OCI-LY7 (cell line): ENCODE measurements at regions not wholly inside any gene's neighbourhood (a gene's known extent, or its start where the extent isn't known, plus 50 kb on each side); places are given as distances from the start of the nearest gene placed in this dataset.

Source experiments
- BruUV-seq: library from RNA; stranded (reverse); fragments of 400-500 nt; replicated peaks from 2 replicates; lab custom pipeline; 2021; lab: Mats Ljungman, UMichigan
- CTCF ChIA-PET: fragments of 300-600 bp; sonication (Branson Sonifier 250); formaldehyde crosslinking; loops from one replicate; lab custom pipeline; 2022; ENCODE audit warnings: antibody characterized with exemption; ENCODE audit not compliant: unreplicated experiment; lab: Charles Lee
- POLR2A ChIA-PET: fragments of 300-600 bp; sonication (Branson Sonifier 250); formaldehyde crosslinking; loops from one replicate; lab custom pipeline; 2022; ENCODE audit warnings: antibody characterized with exemption; lab: Charles Lee
- DNase-seq: peaks from one replicate; pipeline ENCODE4 v3.0.0-alpha.2; 2015; ENCODE audit warnings: low spot score
- H2AFZ ChIP-seq: fragments of 200-600 bp; sonication (generic), shearing (Covaris generic); 2 replicates; pipeline ENCODE4 v1.6.1; 2014; ENCODE audit warnings: mild to moderate bottlenecking, antibody characterized with exemption, low read length, moderate library complexity
- H3K27ac ChIP-seq: fragments of 200-600 bp; sonication (generic); 2 replicates; pipeline ENCODE4 v1.5.1; 2014; ENCODE audit warnings: mixed run types, low read depth, mild to moderate bottlenecking, moderate library complexity, low read length, inconsistent platforms; ENCODE audit not compliant: poor library complexity, severe bottlenecking
- H3K36me3 ChIP-seq: fragments of 200-600 bp; sonication (generic); 2 replicates; pipeline ENCODE4 v1.6.1; 2014; ENCODE audit warnings: mild to moderate bottlenecking, antibody characterized with exemption, low read length, moderate library complexity, mixed read lengths; ENCODE audit not compliant: insufficient read depth
- H3K4me1 ChIP-seq: fragments of 200-600 bp; sonication (generic); 2 replicates; pipeline ENCODE4 v1.5.1; 2014; ENCODE audit warnings: mild to moderate bottlenecking, low read length; ENCODE audit not compliant: insufficient read depth, poor library complexity, severe bottlenecking
- H3K4me2 ChIP-seq: fragments of 200-600 bp; sonication (generic); 2 replicates; pipeline ENCODE4 v1.6.1; 2014; ENCODE audit warnings: mild to moderate bottlenecking, low read length
- H3K4me3 ChIP-seq: fragments of 200-600 bp; sonication (generic); 2 replicates; pipeline ENCODE4 v1.5.1; 2014; ENCODE audit warnings: mild to moderate bottlenecking, low read depth, low read length; ENCODE audit not compliant: poor library complexity, severe bottlenecking
- H3K79me2 ChIP-seq: fragments of 200-600 bp; sonication (generic); 2 replicates; pipeline ENCODE4 v1.6.1; 2016; ENCODE audit warnings: low read depth, mild to moderate bottlenecking, low read length, moderate library complexity, mixed read lengths; ENCODE audit not compliant: insufficient read depth
- H3K9me2 ChIP-seq: fragments of 200-600 bp; sonication (generic); 2 replicates; pipeline ENCODE4 v1.6.1; 2016; ENCODE audit warnings: mild to moderate bottlenecking, low read length, mixed read lengths; ENCODE audit not compliant: insufficient read depth
- H3K9me3 ChIP-seq: fragments of 200-600 bp; sonication (generic); 2 replicates; pipeline ENCODE4 v1.6.1; 2014; ENCODE audit warnings: mild to moderate bottlenecking, mixed run types, low read length, mixed read lengths
- H4K20me1 ChIP-seq: fragments of 200-600 bp; sonication (generic); 2 replicates; pipeline ENCODE4 v1.6.1; 2014; ENCODE audit warnings: mild to moderate bottlenecking, antibody characterized with exemption, low read length, moderate library complexity, mixed read lengths; ENCODE audit not compliant: insufficient read depth
- CTCF ChIP-seq: fragments of 200-600 bp; sonication (generic); conservative IDR thresholded peaks from 2 replicates; pipeline ENCODE4 v1.5.1; 2014; ENCODE audit warnings: mild to moderate bottlenecking, antibody characterized with exemption, low read length, moderate library complexity, mixed read lengths
- EZH2phosphoT487 ChIP-seq: fragments of 200-600 bp; sonication (generic); IDR thresholded peaks from 2 replicates; pipeline ENCODE4 v1.6.1; 2018; ENCODE audit warnings: low read depth, borderline replicate concordance, mild to moderate bottlenecking, mixed run types, antibody characterized with exemption, low read length, moderate library complexity, mixed read lengths
- intact Hi-C: fragments of 100-400 bp; cut with micrococcal nuclease; formaldehyde crosslinking; loops from one replicate; pipeline ENCODE4 v1.10.0; 2022; ENCODE audit not compliant: unreplicated experiment

DNA sequence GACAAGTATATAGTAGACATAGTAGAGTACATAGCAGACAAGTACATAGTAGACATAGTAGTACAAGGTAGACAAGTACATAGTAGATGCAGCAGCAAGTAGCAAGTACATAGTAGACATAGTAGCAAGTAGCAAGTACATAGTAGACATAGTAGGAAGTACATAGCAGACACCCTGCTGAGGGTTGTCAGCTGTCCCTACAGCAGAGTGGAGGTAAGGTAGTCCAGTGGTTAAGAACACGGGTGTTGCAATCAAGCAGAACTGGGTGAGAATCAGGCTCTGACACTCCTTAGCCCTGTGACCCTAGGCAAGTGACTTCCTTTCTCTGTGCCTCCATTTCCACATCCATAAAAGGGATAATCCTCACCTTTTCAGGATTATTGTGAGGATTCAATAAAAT, 94.7 kb downstream of the NOG start:
- POLR2A ChIA-PET, result no interaction called here
- BruUV-seq, result no TSS peak
- Histone ChIP-seq H2AFZ (no peak overlapping the region), H3K36me3 (no peaks in the 10 kb centered on the region), H4K20me1 (no peaks in the 10 kb centered on the region), H3K4me3 (no peak overlapping the region), H3K9me2 (no peaks in the 10 kb centered on the region), H3K27ac (no peak overlapping the region), H3K4me2 (no peak overlapping the region), H3K9me3 (no peaks in the 10 kb centered on the region), H3K79me2 (no peaks in the 10 kb centered on the region), H3K4me1 (no peaks in the 10 kb centered on the region)
- DNase-seq, result no peak
- TF ChIP-seq CTCF (no peak), EZH2phosphoT487 (no peak)
- CTCF ChIA-PET, result no interaction called here
- intact Hi-C loops, result no loop called here

DNA sequence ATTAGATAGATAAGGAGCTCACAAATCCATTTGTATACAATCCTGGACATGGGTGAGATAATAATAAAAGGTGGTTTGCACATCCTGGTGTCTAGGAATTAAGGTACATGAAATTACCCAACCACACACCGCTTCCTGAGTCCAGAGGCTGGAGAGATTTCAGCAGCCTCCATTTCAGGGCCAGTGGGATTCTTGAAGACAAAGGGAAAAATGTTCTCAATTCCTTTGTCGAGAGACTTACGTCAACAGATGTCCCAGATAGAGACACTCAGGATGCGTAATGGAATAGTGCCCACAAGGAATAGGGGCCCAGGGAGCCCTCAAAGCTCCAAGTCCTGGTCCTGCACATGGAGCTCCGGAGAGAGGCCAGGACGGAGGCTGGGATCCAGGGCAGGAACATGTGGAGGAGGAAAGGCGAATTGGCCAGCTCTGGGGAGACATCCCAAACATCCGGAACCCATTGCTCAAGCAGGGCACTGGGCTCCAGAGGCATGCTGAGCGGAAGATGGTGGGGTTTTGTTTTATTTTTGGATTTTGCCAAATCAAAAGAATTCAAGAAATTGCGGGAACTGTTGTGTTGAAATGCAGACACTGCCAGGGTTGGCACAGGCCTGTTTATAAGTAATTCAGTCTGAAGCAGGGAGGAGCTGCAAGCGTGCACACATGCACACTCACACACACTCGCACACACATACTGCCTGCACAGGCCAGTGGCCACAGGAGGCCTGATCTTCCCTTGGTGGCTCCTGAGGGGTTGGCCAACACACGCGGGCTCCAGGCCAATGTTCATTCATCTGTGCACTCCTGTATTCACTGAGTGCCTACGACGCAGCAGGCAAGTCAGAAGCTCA, 97.2 kb downstream of the NOG start:
- TF ChIP-seq CTCF (no peak), EZH2phosphoT487 (no peak)
- H3K9me3 ChIP-seq, result no peaks in the 10 kb centered on the region
- H3K4me2 ChIP-seq, result no peak overlapping the region
- H2AFZ ChIP-seq, result no peak overlapping the region
- ChIA-PET POLR2A (no interaction called here), CTCF (no interaction called here)
- H4K20me1 ChIP-seq, result no peaks in the 10 kb centered on the region
- no peaks in the 10 kb centered on the region for H3K79me2 ChIP-seq
- DNase-seq, result no peak
- H3K4me1 ChIP-seq, result no peaks in the 10 kb centered on the region
- BruUV-seq, result no TSS peak
- no peak overlapping the region for H3K27ac ChIP-seq
- intact Hi-C loops, result no loop called here
- no peak overlapping the region for H3K4me3 ChIP-seq
- no peaks in the 10 kb centered on the region for H3K36me3 ChIP-seq
- no peaks in the 10 kb centered on the region for H3K9me2 ChIP-seq

DNA sequence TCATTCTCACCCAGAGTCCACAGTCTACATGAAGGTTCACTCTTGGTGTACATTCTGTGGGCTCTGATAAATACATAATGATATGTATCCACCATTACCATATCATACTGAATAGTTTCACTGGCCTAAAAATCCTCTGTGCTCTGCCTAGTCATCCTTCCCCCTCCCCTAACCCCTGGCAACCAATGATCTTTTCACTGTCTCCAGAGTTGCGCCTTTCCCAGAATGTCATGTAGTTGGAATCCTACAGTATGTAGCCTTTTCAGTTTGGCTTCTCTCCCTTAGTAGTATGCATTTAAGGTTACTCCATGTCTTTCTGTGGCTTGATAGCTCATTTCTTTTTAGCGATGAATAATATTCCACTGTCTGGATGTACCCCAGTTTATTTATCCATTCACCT, 101.3 kb downstream of the NOG start:
- no peaks in the 10 kb centered on the region for H3K79me2 ChIP-seq
- H3K36me3 ChIP-seq, result no peaks in the 10 kb centered on the region
- TF ChIP-seq EZH2phosphoT487 (no peak), CTCF (no peak)
- ChIA-PET CTCF (no interaction called here), POLR2A (no interaction called here)
- H3K4me1 ChIP-seq, result no peaks in the 10 kb centered on the region
- no TSS peak for BruUV-seq
- H3K9me2 ChIP-seq, result no peaks in the 10 kb centered on the region
- no peak overlapping the region for H3K27ac ChIP-seq
- H2AFZ ChIP-seq, result no peak overlapping the region
- H3K4me3 ChIP-seq, result no peak overlapping the region
- no peak overlapping the region for H3K4me2 ChIP-seq
- intact Hi-C loops, result no loop called here
- H3K9me3 ChIP-seq, result no peaks in the 10 kb centered on the region
- no peaks in the 10 kb centered on the region for H4K20me1 ChIP-seq
- DNase-seq, result no peak
